IPS-NIHi7 (cell line): ENCODE measurements at regions not wholly inside any gene's neighbourhood (a gene's known extent, or its start where the extent isn't known, plus 50 kb on each side); places are given as distances from the start of the nearest gene placed in this dataset.

ENCODE experiments used
- DNase-seq: peaks from one replicate; pipeline ENCODE4 v3.0.0; 2012; ENCODE audit warnings: mixed read lengths; ENCODE audit errors: extremely low spot score

DNA sequence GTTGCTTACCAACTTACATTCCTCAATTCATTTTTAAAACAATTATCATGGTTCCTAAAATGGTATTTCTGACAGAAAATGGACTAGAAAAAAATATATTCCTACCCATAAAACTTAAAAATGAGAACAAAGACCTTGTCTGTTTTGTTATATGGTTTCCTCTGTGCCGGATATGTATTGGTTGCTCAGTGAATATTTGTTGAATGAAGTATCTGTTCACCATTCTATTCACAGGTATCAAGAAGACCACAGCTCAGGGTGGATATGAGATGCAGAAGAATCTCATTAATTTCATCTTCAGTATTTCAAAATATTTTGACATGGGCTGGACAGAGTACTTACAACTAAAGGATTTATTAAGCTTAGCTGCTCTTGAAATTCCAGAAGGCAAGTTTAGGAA, 58.1 kb downstream of the TUSC7 start:
- no peak for DNase-seq

DNA sequence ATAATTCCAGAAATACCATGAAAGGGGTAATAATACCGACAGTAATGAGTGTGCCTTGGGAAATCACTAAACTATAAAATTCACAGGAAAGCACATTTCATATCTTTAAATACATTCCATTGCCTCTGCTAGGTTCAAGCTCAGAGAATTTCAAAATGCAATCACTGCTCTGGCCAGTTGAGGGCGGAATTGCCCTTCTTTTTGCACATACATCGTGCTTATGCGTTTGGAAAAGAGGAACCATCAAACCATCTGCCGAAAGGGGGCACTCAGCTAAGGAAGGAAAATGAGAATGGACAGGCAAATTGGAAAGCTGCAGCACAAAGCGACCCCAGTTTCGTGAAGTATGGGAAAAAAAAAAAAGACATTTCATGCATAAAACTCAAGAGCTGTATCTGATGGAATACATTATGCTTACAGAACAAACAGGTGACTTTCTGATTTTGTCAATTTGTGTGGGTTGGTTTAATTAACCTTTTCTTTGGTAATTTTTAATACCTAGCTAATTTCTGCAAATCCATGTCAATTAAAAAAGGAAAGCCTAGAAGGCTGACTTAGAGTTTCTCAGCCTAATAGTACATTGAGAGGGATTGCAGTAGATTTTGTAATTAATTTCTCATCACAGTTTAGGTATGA, 61.4 kb downstream of the TUSC7 start:
- peak; percentile 74 for DNase-seq

DNA sequence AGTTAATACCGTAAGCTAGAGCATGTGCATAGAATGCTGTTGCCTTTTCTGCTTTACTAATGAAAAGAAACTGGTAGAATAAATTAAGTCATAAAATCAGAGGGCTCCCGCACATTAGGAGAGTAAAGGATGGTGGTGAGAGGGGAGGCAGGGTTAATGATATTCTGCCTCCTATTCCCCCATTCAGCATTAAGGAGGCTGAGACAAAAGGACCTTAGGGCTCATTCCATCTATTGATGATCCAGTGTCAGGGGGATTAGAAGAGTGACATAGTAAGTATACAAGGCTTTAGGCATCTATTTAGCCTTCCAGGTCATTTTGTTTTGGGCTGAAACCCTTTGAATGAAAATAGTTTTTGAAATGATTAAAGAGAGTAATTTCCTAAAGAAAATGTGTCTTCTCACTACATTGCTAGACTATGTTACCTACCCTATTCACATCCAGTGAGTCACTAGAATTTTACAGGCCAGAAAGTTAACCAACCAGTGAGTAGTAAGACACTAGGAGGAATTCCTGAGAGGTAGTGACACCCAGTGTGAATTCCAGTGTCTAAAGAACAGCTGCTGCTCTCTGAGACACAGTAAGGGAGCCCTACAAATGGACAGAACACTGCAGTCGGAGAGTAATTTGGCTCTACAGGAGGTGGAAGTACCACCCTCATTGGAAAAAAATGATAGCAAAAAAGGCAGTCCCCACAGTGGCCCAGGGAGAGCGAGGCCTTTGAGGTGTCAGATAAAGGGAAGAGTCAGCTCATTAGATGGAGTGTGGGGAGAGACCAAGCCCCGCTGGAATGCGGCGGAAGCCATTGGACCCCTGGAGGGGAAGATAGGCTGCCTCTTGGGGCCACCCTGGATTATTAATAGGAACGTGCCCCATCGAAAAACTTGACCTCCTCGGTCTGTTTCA, 67.6 kb downstream of the TUSC7 start:
- DNase-seq = no peak

DNA sequence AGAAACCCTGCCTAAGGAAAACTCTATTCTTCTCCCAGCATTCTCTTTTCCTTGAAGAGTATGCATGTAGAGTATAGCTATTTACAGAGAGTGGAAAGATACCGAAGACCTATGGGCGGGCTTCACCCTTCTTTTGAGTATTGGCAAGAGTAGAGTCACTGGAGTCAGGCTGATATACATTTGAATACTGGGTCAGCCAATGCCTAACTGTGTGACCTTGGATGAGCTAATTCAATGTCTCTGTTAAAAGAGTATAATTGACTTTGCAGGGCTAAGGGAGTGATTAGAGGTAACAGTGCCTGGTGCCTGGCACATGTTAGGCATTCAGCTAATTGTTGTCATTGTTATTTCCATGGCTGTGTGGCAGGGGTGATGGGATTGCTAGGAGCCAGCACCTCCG, 75.6 kb downstream of the TUSC7 start:
- no peak for DNase-seq

GRCh38 chr3:116802651-116803050, 93.1 kb downstream of the TUSC7 start:
- no peak for DNase-seq

GRCh38 chr3:116806351-116806750, 96.8 kb downstream of the TUSC7 start:
- DNase-seq = no peak

GRCh38 chr3:116808725-116809124, 99.1 kb downstream of the TUSC7 start:
- DNase-seq = no peak

- no peak for DNase-seq
Measured at GRCh38 chr3:116809208-116809607, 99.6 kb downstream of the TUSC7 start.

GRCh38 chr3:116811754-116812153, 102.2 kb downstream of the TUSC7 start:
- DNase-seq = no peak

- DNase-seq = no peak
Measured at GRCh38 chr3:116812949-116813348, 103.4 kb downstream of the TUSC7 start.

DNA sequence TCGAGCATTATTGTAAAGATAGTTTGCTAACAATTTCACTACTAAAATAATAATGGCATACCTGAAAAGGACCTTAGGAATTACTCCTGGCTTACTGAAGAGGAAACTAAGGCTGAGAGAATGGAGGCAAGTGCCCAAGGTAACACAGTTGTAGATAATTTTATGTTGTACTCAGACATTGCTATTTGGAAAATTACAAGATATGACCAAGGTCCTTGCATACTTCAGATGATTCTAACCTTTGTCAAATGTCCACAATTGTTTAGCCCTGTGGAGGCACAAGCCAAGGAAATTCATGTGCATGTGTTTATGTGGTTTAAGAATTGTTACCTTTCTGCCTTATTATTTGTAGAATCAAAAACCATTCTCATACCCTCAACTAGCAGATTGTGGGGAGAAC, 105.7 kb downstream of the TUSC7 start:
- DNase-seq = no peak

GRCh38 chr3:116815831-116816588, 106.4 kb downstream of the TUSC7 start:
- no peak for DNase-seq

DNA sequence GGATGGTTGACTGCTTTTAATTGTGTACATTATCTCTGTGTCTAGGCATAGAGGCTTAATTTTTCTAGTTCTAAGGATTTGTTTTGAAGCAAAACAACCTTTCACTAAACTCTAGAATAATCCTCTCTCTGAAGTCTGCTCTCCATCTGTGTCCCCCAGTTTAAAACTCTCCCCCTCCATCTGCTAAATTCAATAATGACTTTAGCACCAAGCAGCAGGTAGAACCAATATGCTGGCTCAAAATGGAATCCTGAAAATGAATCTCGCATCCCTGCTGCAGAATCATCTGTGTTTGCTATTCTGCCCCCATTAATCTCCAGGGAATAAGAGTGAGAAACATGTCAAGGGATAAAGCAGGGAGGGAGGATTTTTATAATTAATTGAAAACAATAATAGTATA, 111.8 kb downstream of the TUSC7 start:
- DNase-seq = no peak

DNA sequence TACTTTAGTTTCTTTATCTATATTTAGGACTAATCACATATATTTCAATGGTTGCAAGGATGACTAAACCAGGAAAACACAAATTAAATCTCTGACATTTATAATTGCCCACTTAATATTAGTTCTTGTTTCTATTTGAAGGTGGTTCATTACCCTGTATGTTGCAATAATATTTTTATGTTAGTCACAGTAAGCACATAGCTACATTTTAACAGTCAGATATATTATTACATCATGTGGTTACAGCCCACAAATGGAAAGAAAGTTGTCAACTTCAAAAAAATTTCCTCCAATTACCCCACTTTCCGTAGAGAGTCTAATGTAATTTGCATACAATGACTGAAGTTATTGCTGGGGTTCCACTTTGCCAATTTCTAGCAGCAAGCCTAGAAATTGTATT, 114.6 kb downstream of the TUSC7 start:
- DNase-seq = no peak

GRCh38 chr3:116833202-116833601, 123.6 kb downstream of the TUSC7 start:
- no peak for DNase-seq

- DNase-seq = no peak
Measured at GRCh38 chr3:116834816-116835215, 125.2 kb downstream of the TUSC7 start.

- DNase-seq = no peak
Measured at GRCh38 chr3:116835658-116836057, 126.1 kb downstream of the TUSC7 start.

DNA sequence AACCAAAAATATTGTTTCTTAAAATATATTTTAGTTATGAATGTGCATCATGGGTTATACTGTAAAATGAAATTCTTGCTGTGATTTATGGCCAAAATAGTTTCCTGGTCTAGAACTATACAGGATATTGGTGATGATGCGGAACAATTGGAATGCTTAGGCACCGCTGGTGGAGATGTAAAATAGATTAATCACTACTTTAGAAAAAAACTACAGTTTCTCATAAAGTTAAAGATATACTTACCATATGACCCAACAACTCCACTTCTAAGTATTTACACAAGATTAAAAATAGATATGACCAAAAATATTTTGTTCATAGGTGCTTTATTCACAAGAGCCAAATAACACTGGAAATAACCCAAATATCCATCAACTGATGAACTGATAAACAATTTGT, 126.7 kb downstream of the TUSC7 start:
- DNase-seq = no peak

GRCh38 chr3:116837483-116837882, 127.9 kb downstream of the TUSC7 start:
- DNase-seq = no peak

- no peak for DNase-seq
Measured at GRCh38 chr3:116841003-116841735, 131.6 kb downstream of the TUSC7 start.

DNA sequence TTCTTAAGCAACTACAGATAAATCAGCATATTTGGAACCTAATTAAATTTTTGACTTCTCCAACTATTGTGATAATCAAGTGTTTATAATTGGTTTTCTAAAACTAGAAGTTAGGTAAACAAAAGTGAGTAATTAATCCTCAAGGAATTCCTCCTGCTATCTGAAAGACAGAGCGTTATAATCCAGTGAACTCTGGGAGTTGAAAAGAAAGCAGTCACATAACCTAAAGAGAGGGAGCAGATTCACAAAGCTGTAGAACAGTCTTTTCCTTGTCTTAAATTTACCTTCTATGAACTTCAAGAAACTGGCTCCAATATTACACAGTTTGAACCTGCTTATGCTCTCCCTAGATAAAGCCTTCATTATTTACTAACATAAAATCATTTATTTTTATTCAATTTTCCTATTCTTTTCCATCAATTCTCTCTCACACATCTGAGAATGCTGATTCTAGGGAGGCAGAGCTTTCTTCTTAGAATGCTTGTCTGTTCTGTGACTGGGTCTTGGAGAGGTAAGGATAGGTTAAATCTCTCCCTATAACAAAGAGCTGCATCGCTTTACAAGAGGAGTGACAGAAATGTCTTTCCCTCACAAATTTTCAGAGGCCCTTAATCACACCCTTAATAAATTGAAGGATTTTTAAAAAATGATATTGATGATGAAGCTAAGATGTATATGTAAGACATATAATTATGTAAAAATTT, 132.8 kb downstream of the TUSC7 start:
- DNase-seq = no peak
